SIG-M5 treated with dmso at 0.1 percent for 504 hours (cell line): ENCODE measurements at regions not wholly inside any gene's neighbourhood (a gene's known extent, or its start where the extent isn't known, plus 50 kb on each side); places are given as distances from the start of the nearest gene placed in this dataset.

Source experiments
- DNase-seq: peaks from one replicate; lab custom pipeline; 2025; ENCODE audit not compliant: unreplicated experiment; lab: John Stamatoyannopoulos, UW

- no peak for DNase-seq
These were observed 228.9 kb upstream of the RPL38 start for GRCh38 chr17:73974536-73974935.

GRCh38 chr17:73976147-73976546 lies 227.3 kb upstream of the RPL38 start:
- DNase-seq: no peak

GRCh38 chr17:73976676-73977521 lies 226.6 kb upstream of the RPL38 start:
- no peak for DNase-seq

GRCh38 chr17:73980517-73980916 lies 223.0 kb upstream of the RPL38 start:
- DNase-seq: no peak

GRCh38 chr17:73982871-73983270 lies 220.6 kb upstream of the RPL38 start:
- no peak for DNase-seq

GRCh38 chr17:73983621-73984400 lies 219.7 kb upstream of the RPL38 start:
- DNase-seq: no peak

- DNase-seq: no peak
These were observed 218.5 kb upstream of the RPL38 start for GRCh38 chr17:73984941-73985340.

- DNase-seq: no peak
These were observed 217.9 kb upstream of the RPL38 start for GRCh38 chr17:73985466-73986015.

GRCh38 chr17:73986641-73987177 lies 216.8 kb upstream of the RPL38 start:
- no peak for DNase-seq

- no peak for DNase-seq
These were observed 216.1 kb upstream of the RPL38 start for GRCh38 chr17:73987395-73987794.

- no peak for DNase-seq
These were observed 215.5 kb upstream of the RPL38 start for GRCh38 chr17:73987845-73988509.

- no peak for DNase-seq
These were observed 213.8 kb upstream of the RPL38 start for GRCh38 chr17:73989671-73990070.

GRCh38 chr17:73990290-73990689 lies 213.2 kb upstream of the RPL38 start:
- no peak for DNase-seq

- DNase-seq: no peak
These were observed 212.2 kb upstream of the RPL38 start for GRCh38 chr17:73991260-73991659.

- DNase-seq: no peak
These were observed 208.5 kb upstream of the RPL38 start for GRCh38 chr17:73994946-73995345.

GRCh38 chr17:73997059-73997458 lies 206.4 kb upstream of the RPL38 start:
- DNase-seq: no peak

- DNase-seq: no peak
These were observed 205.2 kb upstream of the RPL38 start for GRCh38 chr17:73998249-73998648.

- peak; percentile 21 for DNase-seq
These were observed 204.5 kb upstream of the RPL38 start for GRCh38 chr17:73998653-73999645.

GRCh38 chr17:74001145-74001544 lies 202.3 kb upstream of the RPL38 start:
- no peak for DNase-seq

GRCh38 chr17:74002241-74002640 lies 201.2 kb upstream of the RPL38 start:
- DNase-seq: no peak
